ENCODE measurements at regions not wholly inside any gene's neighbourhood (a gene's known extent, or its start where the extent isn't known, plus 50 kb on each side); places are given as distances from the start of the nearest gene placed in this dataset.

GRCh38 chr5:104731331-104731730, 1168.7 kb upstream of the NUDT12 start:
- Histone ChIP-seq H3K27me3 (ENCODE audit: control insufficient read depth in 3 of 3, insufficient read depth in 3 of 3, low read length in 2 of 3) (no peaks in the 10 kb centered on the region), H3K9ac (ENCODE audit: insufficient read depth in 1 of 2, low read length in 2 of 2) (no peak overlapping the region), H3K4me1 (ENCODE audit: control insufficient read depth in 5 of 5, insufficient read depth in 5 of 5, low read length in 5 of 5) (peaks cover 0 to 19% (median 0%) of the 10 kb centered on the region in 5 donors), H3K27ac (ENCODE audit: low read depth in 1 of 2, low read length in 1 of 2) (no peak overlapping the region), H3K36me3 (ENCODE audit: control insufficient read depth in 4 of 4, insufficient read depth in 4 of 4, low read length in 4 of 4) (no peaks in the 10 kb centered on the region), H3K4me3 (no peak overlapping the region), H3K9me3 (ENCODE audit: control insufficient read depth in 4 of 4, insufficient read depth in 3 of 4, low read length in 3 of 4) (no peaks in the 10 kb centered on the region)
- TF ChIP-seq CTCF (IDR thresholded peaks at IDR 0.05; ENCODE audit: control extremely low read depth, extremely low read depth) = no peak
- ATAC-seq (ENCODE audit: insufficient read depth, low FRiP score) (no peak), DNase-seq (peak in 2 of 3 donors; percentile 76 to 78)
- 46 to 59% methylated on average over 2 of the region's 2 CpGs for WGBS, 2 donors

- no peaks in the 10 kb centered on the region for H3K36me3 ChIP-seq (ENCODE audit: control insufficient read depth in 4 of 4, insufficient read depth in 4 of 4, low read length in 4 of 4)
- H3K27ac ChIP-seq (ENCODE audit: low read depth in 1 of 2, low read length in 1 of 2) = no peak overlapping the region
- ATAC-seq (ENCODE audit: insufficient read depth, low FRiP score) (no peak), DNase-seq (no peak)
- peaks cover 0 to 3% (median 0%) of the 10 kb centered on the region in 4 donors for H3K9me3 ChIP-seq (ENCODE audit: control insufficient read depth in 4 of 4, insufficient read depth in 3 of 4, low read length in 3 of 4)
- no peak overlapping the region for H3K4me3 ChIP-seq
- no peaks in the 10 kb centered on the region for H3K27me3 ChIP-seq (ENCODE audit: control insufficient read depth in 3 of 3, insufficient read depth in 3 of 3, low read length in 2 of 3)
- no peak for TF ChIP-seq CTCF (IDR thresholded peaks at IDR 0.05; ENCODE audit: control extremely low read depth, extremely low read depth)
- WGBS, 2 donors = 47 to 58% methylated on average over 3 of the region's 3 CpGs
- no peak overlapping the region for H3K9ac ChIP-seq (ENCODE audit: insufficient read depth in 1 of 2, low read length in 2 of 2)
- H3K4me1 ChIP-seq (ENCODE audit: control insufficient read depth in 5 of 5, insufficient read depth in 5 of 5, low read length in 5 of 5) = no peaks in the 10 kb centered on the region
Observed at GRCh38 chr5:104708027-104708426, 1145.4 kb upstream of the NUDT12 start.

- no peaks in the 10 kb centered on the region for H3K4me1 ChIP-seq (ENCODE audit: control insufficient read depth in 5 of 5, insufficient read depth in 5 of 5, low read length in 5 of 5)
- no peak overlapping the region for H3K9ac ChIP-seq (ENCODE audit: insufficient read depth in 1 of 2, low read length in 2 of 2)
- H3K36me3 ChIP-seq (ENCODE audit: control insufficient read depth in 4 of 4, insufficient read depth in 4 of 4, low read length in 4 of 4) = no peaks in the 10 kb centered on the region
- H3K4me3 ChIP-seq = no peak overlapping the region
- no peak overlapping the region for H3K27ac ChIP-seq (ENCODE audit: low read depth in 1 of 2, low read length in 1 of 2)
- no peaks in the 10 kb centered on the region for H3K9me3 ChIP-seq (ENCODE audit: control insufficient read depth in 4 of 4, insufficient read depth in 3 of 4, low read length in 3 of 4)
- TF ChIP-seq CTCF (IDR thresholded peaks at IDR 0.05; ENCODE audit: control extremely low read depth, extremely low read depth) = no peak
- ATAC-seq (ENCODE audit: insufficient read depth, low FRiP score) = no peak
- DNase-seq = peak in 1 of 3 donors; percentile 13
- no peaks in the 10 kb centered on the region for H3K27me3 ChIP-seq (ENCODE audit: control insufficient read depth in 3 of 3, insufficient read depth in 3 of 3, low read length in 2 of 3)
- WGBS, 2 donors = 79 to 84% methylated on average over 3 of the region's 3 CpGs
Observed at GRCh38 chr5:104706600-104706999, 1144.0 kb upstream of the NUDT12 start.

- Histone ChIP-seq H3K27me3 (ENCODE audit: control insufficient read depth in 3 of 3, insufficient read depth in 3 of 3, low read length in 2 of 3) (no peaks in the 10 kb centered on the region), H3K4me1 (ENCODE audit: control insufficient read depth in 5 of 5, insufficient read depth in 5 of 5, low read length in 5 of 5) (no peaks in the 10 kb centered on the region), H3K27ac (ENCODE audit: low read depth in 1 of 2, low read length in 1 of 2) (no peak overlapping the region), H3K9ac (ENCODE audit: insufficient read depth in 1 of 2, low read length in 2 of 2) (no peak overlapping the region), H3K4me3 (no peak overlapping the region), H3K9me3 (ENCODE audit: control insufficient read depth in 4 of 4, insufficient read depth in 3 of 4, low read length in 3 of 4) (peaks cover 0 to 14% (median 7%) of the 10 kb centered on the region in 4 donors), H3K36me3 (ENCODE audit: control insufficient read depth in 4 of 4, insufficient read depth in 4 of 4, low read length in 4 of 4) (no peaks in the 10 kb centered on the region)
- DNase-seq = no peak
- ATAC-seq (ENCODE audit: insufficient read depth, low FRiP score) = no peak
- 72 to 79% methylated on average over 1 of the region's 1 CpG for WGBS, 2 donors
- TF ChIP-seq CTCF (IDR thresholded peaks at IDR 0.05; ENCODE audit: control extremely low read depth, extremely low read depth) = no peak
Observed at GRCh38 chr5:104702212-104702611, 1139.6 kb upstream of the NUDT12 start.
